SK-N-SH (cell line): ENCODE measurements at regions not wholly inside any gene's neighbourhood (a gene's known extent, or its start where the extent isn't known, plus 50 kb on each side); places are given as distances from the start of the nearest gene placed in this dataset.
A peak's percentile ranks its signal among the peaks of the same experiment; 100 is the strongest.

Experiments
- CTCF ChIA-PET: fragments of 300-600, 350-600 bp; formaldehyde crosslinking; extraction: SDS; loops from one replicate; lab custom pipeline; 2021; lab: Yijun Ruan, JAX
- POLR2A ChIA-PET: fragments of 350-600 bp; sonication (Branson Sonifier 250); formaldehyde crosslinking; extraction: SDS; loops from one replicate; lab custom pipeline; 2020; ENCODE audit warnings: antibody characterized with exemption, inconsistent platforms; lab: Yijun Ruan, JAX
- DNase-seq: peaks from one replicate; pipeline ENCODE4 v3.0.0; 2012
- H2AFZ ChIP-seq: fragments of 200-600 bp; sonication (generic); 2 replicates; pipeline ENCODE4 v1.8.1; 2016; ENCODE audit warnings: antibody characterized with exemption, mild to moderate bottlenecking, low read depth
- H3F3A ChIP-seq: fragments of 200-600 bp; sonication (generic); replicated peaks from 2 replicates; pipeline ENCODE3; 2016; ENCODE audit warnings: antibody characterized with exemption, mild to moderate bottlenecking; ENCODE audit not compliant: insufficient read depth
- H3K27ac ChIP-seq, 2 experiments: fragments of 200-500 bp in 1 of 2; fragments of 200-600 bp in 1 of 2; sonication (Bioruptor generic) in 1 of 2; sonication (generic), shearing (Covaris generic) in 1 of 2; 2 replicates each; pipeline versions ENCODE4 v1.5.1 to v1.6.1; 2014 to 2016; ENCODE audit warnings: low read depth in 2 of 2, inconsistent platforms in 1 of 2, low read length in 1 of 2, mild to moderate bottlenecking in 1 of 2, mixed read lengths in 1 of 2
- H3K27me3 ChIP-seq: fragments of 200-600 bp; sonication (generic), shearing (Covaris generic); 2 replicates; pipeline ENCODE4 v1.6.1; 2016; ENCODE audit warnings: mixed run types; ENCODE audit not compliant: insufficient read depth
- H3K36me3 ChIP-seq, 2 experiments: fragments of 200-500 bp in 1 of 2; fragments of 200-600 bp in 1 of 2; sonication (Bioruptor generic) in 1 of 2; sonication (generic) in 1 of 2; replicated peaks in 1 of 2; 2 replicates each; pipeline versions ENCODE3 to v1.5.1; 2014 to 2016; ENCODE audit warnings: low read length in 1 of 2, mild to moderate bottlenecking in 1 of 2; ENCODE audit not compliant: insufficient read depth in 2 of 2, control insufficient read depth in 1 of 2
- H3K4me1 ChIP-seq, 2 experiments: fragments of 200-500 bp in 1 of 2; fragments of 200-600 bp in 1 of 2; sonication (Bioruptor generic) in 1 of 2; sonication (generic), shearing (Covaris generic) in 1 of 2; 2 replicates each; pipeline versions ENCODE4 v1.5.1 to v1.6.1; 2014 to 2016; ENCODE audit warnings: low read depth in 1 of 2, low read length in 1 of 2, mixed run types in 1 of 2; ENCODE audit not compliant: insufficient read depth in 2 of 2, control insufficient read depth in 1 of 2
- H3K4me2 ChIP-seq: fragments of 200-600 bp; sonication (generic), shearing (Covaris generic); 2 replicates; pipeline ENCODE4 v1.6.1; 2017; ENCODE audit warnings: mixed run types
- H3K4me3 ChIP-seq, 2 experiments: fragments of 200-500 bp in 1 of 2; fragments of 200-600 bp in 1 of 2; sonication (Bioruptor generic) in 1 of 2; sonication (generic), shearing (Covaris generic) in 1 of 2; 2 replicates each; pipeline versions ENCODE4 v1.5.1 to v1.8.1; 2014 to 2016; ENCODE audit warnings: low read depth in 2 of 2, inconsistent platforms in 1 of 2, low read length in 1 of 2, mild to moderate bottlenecking in 1 of 2, mixed read lengths in 1 of 2, moderate library complexity in 1 of 2
- H3K79me2 ChIP-seq: fragments of 200-600 bp; sonication (generic); 2 replicates; pipeline ENCODE4 v1.8.1; 2017; ENCODE audit warnings: mild to moderate bottlenecking; ENCODE audit not compliant: insufficient read depth
- H3K9ac ChIP-seq: fragments of 200-600 bp; sonication (generic); 2 replicates; pipeline ENCODE4 v1.6.1; 2017; ENCODE audit warnings: mixed run types
- H3K9me2 ChIP-seq: fragments of 200-600 bp; sonication (generic); 2 replicates; pipeline ENCODE4 v1.6.1; 2017; ENCODE audit warnings: mixed run types
- H3K9me3 ChIP-seq: fragments of 200-600 bp; sonication (generic); 2 replicates; pipeline ENCODE4 v1.6.1; 2017; ENCODE audit warnings: mixed run types, mild to moderate bottlenecking, moderate library complexity
- H4K20me1 ChIP-seq: fragments of 200-600 bp; sonication (generic); 2 replicates; pipeline ENCODE4 v1.6.1; 2017; ENCODE audit warnings: mild to moderate bottlenecking, mixed run types; ENCODE audit not compliant: insufficient read depth
- CTCF ChIP-seq: fragments of 200-600 bp; sonication (generic); IDR thresholded peaks from 2 replicates; pipeline ENCODE4 v1.6.1; 2017; ENCODE audit warnings: antibody characterized with exemption, mild to moderate bottlenecking, moderate library complexity
- FOSL2 ChIP-seq: IDR thresholded peaks from 2 replicates; pipeline ENCODE4 v1.4.0; 2012; ENCODE audit warnings: low read depth, mild to moderate bottlenecking, moderate library complexity, borderline replicate concordance
- FOXJ3 ChIP-seq: sonication (generic); formaldehyde crosslinking; IDR thresholded peaks from 2 replicates; pipeline ENCODE4 v1.5.1; 2020; ENCODE audit warnings: mild to moderate bottlenecking, missing genetic modification reagents
- GATA2 ChIP-seq: sonication (generic); formaldehyde crosslinking; IDR thresholded peaks from 2 replicates; pipeline ENCODE4 v1.5.0; 2020; ENCODE audit warnings: mild to moderate bottlenecking, missing genetic modification reagents
- MAX ChIP-seq: IDR thresholded peaks from 2 replicates; pipeline ENCODE4 v1.4.0; 2012; ENCODE audit warnings: low read depth
- RAD21 ChIP-seq: IDR thresholded peaks from 2 replicates; pipeline ENCODE4 v1.6.1; 2012; ENCODE audit warnings: mild to moderate bottlenecking, low read length
- RCOR1 ChIP-seq: fragments of 150-350 bp; IDR thresholded peaks from 2 replicates; pipeline ENCODE4 v1.6.1; 2017; ENCODE audit warnings: antibody characterized with exemption, low read length
- RXRA ChIP-seq: IDR thresholded peaks from 2 replicates; pipeline ENCODE4 v1.4.0; 2012; ENCODE audit warnings: low read depth, mild to moderate bottlenecking, borderline replicate concordance
- SIN3A ChIP-seq: IDR thresholded peaks from 2 replicates; pipeline ENCODE4 v1.6.1; 2012; ENCODE audit warnings: low read depth, mild to moderate bottlenecking, low read length, moderate library complexity, borderline replicate concordance
- SMC3 ChIP-seq: IDR thresholded peaks from 2 replicates; pipeline ENCODE4 v1.6.1; 2012; ENCODE audit warnings: low read depth, low read length, improper control_type of control experiment
- TCF12 ChIP-seq: IDR thresholded peaks from 2 replicates; pipeline ENCODE4 v1.4.0; 2012
- TEAD4 ChIP-seq: IDR thresholded peaks from 2 replicates; pipeline ENCODE4 v1.4.0; 2012; ENCODE audit warnings: mild to moderate bottlenecking, borderline replicate concordance; ENCODE audit not compliant: insufficient read depth
- USF1 ChIP-seq: IDR thresholded peaks from 2 replicates; pipeline ENCODE4 v1.4.0; 2012; ENCODE audit warnings: low read depth, borderline replicate concordance
- ZBTB33 ChIP-seq: IDR thresholded peaks from 2 replicates; pipeline ENCODE4 v1.4.0; 2012; ENCODE audit warnings: low read depth, borderline replicate concordance
- WGBS: methylation state at CpG from one replicate; pipeline ENCODE4 v1.1.6; 2017; ENCODE audit warnings: low lambda C conversion rate; 5-methylcytosine and 5-hydroxymethylcytosine counted together

GRCh38 chr12:54126029-54126695 is 62.6 kb downstream of the SMUG1 start:
- Histone ChIP-seq H2AFZ (peak overlapping the region; percentile 98), H3K4me2 (peak overlapping the region; percentile 87), H4K20me1 (no peaks in the 10 kb centered on the region), H3K4me3 (peak overlapping the region; percentile 84 to 87), H3K4me1 (peaks cover 7 to 11% of the 10 kb centered on the region in 2 experiments; a peak in 3 of 4 replicates), H3K36me3 (peaks cover 0 to 4% of the 10 kb centered on the region in 2 experiments), H3K9ac (peak overlapping the region; percentile 70), H3K9me2 (no peaks in the 10 kb centered on the region), H3F3A (no peaks in the 10 kb centered on the region), H3K79me2 (peaks cover 15% of the 10 kb centered on the region; the same call in 1 of the 2 replicates), H3K27ac (peak overlapping the region; percentile 39 to 80; a peak in 2 of 4 replicates), H3K9me3 (no peaks in the 10 kb centered on the region), H3K27me3 (no peaks in the 10 kb centered on the region)
- POLR2A ChIA-PET, result interaction anchor here (0.9 kb wide), 1 partner anchor 93 kb away, joined by 6 read pairs; the partner anchor contains the start of gene HOXC5
- peak; percentile 78 for DNase-seq
- WGBS, result 10% methylated on average over 16 of the region's 46 CpGs
- CTCF ChIA-PET, result interaction anchor here (1.8 to 2.7 kb wide), 3 partner anchors 66 to 141 kb away, joined by 4 to 15 read pairs (median 6); partner anchors contain the start of gene HOXC10
- peak; percentile 79 for TF ChIP-seq USF1
- no peak for TF ChIP-seq CTCF
- TF ChIP-seq TEAD4, result 0 out of 2 replicates have a peak, but pooled peaks have one; percentile 14

- peak overlapping the region; percentile 98 for H2AFZ ChIP-seq
- peak overlapping the region; percentile 87 for H3K4me2 ChIP-seq
- H3K4me3 ChIP-seq, result peak overlapping the region; percentile 84 to 87
- 31% methylated on average over 24 of the region's 31 CpGs for WGBS
- peak overlapping the region; percentile 70 for H3K9ac ChIP-seq
- CTCF ChIA-PET, result interaction anchor here (0.5 to 2.7 kb wide), 5 partner anchors 10 to 142 kb away, joined by 3 to 15 read pairs (median 4); partner anchors contain the start of gene HOXC10
- no peaks in the 10 kb centered on the region for H3K9me3 ChIP-seq
- peak overlapping the region; percentile 39 to 80; a peak in 3 of 4 replicates for H3K27ac ChIP-seq
- POLR2A ChIA-PET, result no interaction called here
- no peaks in the 10 kb centered on the region for H3F3A ChIP-seq
- H3K27me3 ChIP-seq, result no peaks in the 10 kb centered on the region
- H4K20me1 ChIP-seq, result no peaks in the 10 kb centered on the region
- peaks cover 7 to 14% of the 10 kb centered on the region in 2 experiments; a peak in 3 of 4 replicates for H3K4me1 ChIP-seq
- no peaks in the 10 kb centered on the region for H3K9me2 ChIP-seq
- peak; percentile 85 for DNase-seq
- H3K36me3 ChIP-seq, result peaks cover 0 to 6% of the 10 kb centered on the region in 2 experiments
- peaks cover 15% of the 10 kb centered on the region; the same call in 1 of the 2 replicates for H3K79me2 ChIP-seq
- no peak for TF ChIP-seq SIN3A
- no peak for TF ChIP-seq SMC3
- no peak for TF ChIP-seq USF1
- TF ChIP-seq FOSL2, result no peak
- TF ChIP-seq RCOR1, result no peak
- TF ChIP-seq TCF12, result no peak; the same call in 1 of the 2 replicates
- TF ChIP-seq RXRA, result no peak
- TF ChIP-seq MAX, result peak; percentile 28; the same call in 1 of the 2 replicates
- peak; percentile 9; the same call in 1 of the 2 replicates for TF ChIP-seq CTCF
- TF ChIP-seq FOXJ3 (CRISPR knock-in tag), result no peak
- TF ChIP-seq RAD21, result 0 out of 2 replicates have a peak, but pooled peaks have one; percentile 4
- TF ChIP-seq GATA2 (CRISPR knock-in tag), result no peak
- TF ChIP-seq ZBTB33, result no peak
These were observed 61.9 kb downstream of the SMUG1 start for GRCh38 chr12:54126696-54127537.
